Thyroid gland (tissue), 4 donors: ENCODE measurements at regions not wholly inside any gene's neighbourhood (a gene's known extent, or its start where the extent isn't known, plus 50 kb on each side); places are given as distances from the start of the nearest gene placed in this dataset.

Experiments
- POLR2A ChIP-seq, 2 donors: fragments of 450-650 bp; IDR thresholded peaks; one replicate each; pipeline ENCODE4 v1.6.1; 2017; ENCODE audit warnings: antibody characterized with exemption in 2 of 2, mild to moderate bottlenecking in 2 of 2, moderate library complexity in 1 of 2
- TF ChIP-seq, protein P1 (sequence below), 6 experiments: fragments of 200-600 bp in 3 of 6; fragments of 450-650 bp in 3 of 6; sonication (generic) in 3 of 6; IDR thresholded peaks; one replicate each; pipeline ENCODE4 v1.5.1; 2016 to 2019; ENCODE audit warnings: antibody characterized with exemption in 6 of 6, mild to moderate bottlenecking in 2 of 6, inconsistent platforms in 1 of 6, moderate library complexity in 1 of 6

DNA sequence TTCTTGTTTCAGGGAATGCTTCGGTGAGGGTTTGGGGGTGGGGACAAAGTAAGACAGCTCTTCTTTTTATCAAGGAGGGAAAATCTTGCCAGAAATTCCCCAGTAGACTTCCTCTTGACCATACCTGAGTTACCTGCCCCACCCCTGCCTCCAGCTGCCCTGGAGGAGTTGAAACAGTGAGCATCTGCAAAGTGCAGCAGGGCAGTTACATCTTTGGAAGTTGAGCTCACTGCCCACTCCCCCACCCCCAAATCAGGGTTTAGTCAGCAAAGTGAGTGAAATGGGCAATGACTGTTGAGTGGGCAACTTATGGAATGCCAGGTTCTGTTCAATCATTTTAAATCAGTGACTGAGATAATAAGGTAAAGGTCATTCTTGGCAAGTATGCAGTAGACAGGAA lies 98.8 kb downstream of the BANF2 start:
- TF ChIP-seq, protein P1, sequence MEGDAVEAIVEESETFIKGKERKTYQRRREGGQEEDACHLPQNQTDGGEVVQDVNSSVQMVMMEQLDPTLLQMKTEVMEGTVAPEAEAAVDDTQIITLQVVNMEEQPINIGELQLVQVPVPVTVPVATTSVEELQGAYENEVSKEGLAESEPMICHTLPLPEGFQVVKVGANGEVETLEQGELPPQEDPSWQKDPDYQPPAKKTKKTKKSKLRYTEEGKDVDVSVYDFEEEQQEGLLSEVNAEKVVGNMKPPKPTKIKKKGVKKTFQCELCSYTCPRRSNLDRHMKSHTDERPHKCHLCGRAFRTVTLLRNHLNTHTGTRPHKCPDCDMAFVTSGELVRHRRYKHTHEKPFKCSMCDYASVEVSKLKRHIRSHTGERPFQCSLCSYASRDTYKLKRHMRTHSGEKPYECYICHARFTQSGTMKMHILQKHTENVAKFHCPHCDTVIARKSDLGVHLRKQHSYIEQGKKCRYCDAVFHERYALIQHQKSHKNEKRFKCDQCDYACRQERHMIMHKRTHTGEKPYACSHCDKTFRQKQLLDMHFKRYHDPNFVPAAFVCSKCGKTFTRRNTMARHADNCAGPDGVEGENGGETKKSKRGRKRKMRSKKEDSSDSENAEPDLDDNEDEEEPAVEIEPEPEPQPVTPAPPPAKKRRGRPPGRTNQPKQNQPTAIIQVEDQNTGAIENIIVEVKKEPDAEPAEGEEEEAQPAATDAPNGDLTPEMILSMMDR (IDR thresholded peaks at IDR 0.05): no peak
- no peak for TF ChIP-seq POLR2A (IDR thresholded peaks at IDR 0.05)
